ENCODE measurements at regions not wholly inside any gene's neighbourhood (a gene's known extent, or its start where the extent isn't known, plus 50 kb on each side); places are given as distances from the start of the nearest gene placed in this dataset.

DNA sequence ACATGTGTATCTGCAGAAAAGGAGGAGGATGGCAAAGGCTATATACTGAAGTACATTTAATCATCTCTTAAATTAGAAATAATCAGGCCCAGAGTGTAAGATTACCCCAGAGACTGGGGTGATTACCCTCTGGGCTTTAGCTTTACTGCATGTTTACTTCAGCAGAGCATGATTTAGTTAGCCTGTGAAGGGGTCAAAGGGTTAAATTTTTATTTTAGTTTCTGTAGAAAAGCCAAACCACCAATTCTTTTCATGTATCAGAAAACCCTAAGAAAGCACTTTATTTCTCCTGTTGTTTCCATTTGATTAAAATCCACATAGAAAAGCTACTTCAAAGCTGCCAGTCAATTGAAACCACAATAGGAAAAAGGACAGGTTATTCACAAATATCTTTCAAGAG, 101.5 kb upstream of the LSM8 start:
- no peak for DNase-seq (ENCODE audit: low read depth)

DNA sequence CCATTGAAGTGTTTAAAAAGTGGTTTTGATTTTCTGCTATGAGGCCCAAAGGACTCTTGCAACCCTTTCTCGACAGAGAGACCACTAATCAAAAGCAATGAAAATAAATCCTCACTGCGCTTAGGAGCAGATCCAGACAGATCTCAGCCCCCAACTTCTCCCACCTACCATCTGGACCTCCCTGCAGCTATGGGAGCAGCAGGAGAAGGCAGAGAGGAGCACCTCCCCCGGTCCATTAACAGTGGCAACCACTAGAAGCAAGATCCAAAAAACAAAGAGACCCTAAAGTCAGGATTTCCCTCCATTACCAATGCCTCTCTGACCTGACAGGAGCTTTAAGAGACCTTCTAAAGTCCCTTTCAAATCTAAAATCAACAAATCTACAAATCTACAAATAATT, 99.0 kb upstream of the LSM8 start:
- DNase-seq (ENCODE audit: low read depth): no peak

- DNase-seq (ENCODE audit: low read depth): no peak
Measured at GRCh38 chr7:118087126-118087525, 96.8 kb upstream of the LSM8 start.

DNA sequence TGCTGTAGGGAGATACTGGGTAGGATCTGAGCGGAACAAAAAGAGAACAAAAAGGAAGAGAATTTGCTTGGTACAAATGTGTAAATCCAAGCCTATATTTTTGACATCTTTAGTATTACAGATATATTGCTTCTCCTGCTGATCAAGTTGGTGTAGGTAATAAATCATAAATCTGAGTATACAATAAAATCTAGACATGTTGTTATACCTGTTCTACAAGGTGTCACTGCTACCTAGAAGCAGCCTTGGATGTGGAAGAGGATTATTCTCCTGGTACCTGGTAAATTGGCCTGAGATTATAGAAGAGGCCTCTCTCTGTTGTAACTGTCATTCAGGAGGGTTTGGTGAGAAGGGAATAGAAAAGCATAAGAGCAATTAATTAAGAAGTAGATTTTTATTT, 89.9 kb upstream of the LSM8 start:
- no peak for DNase-seq (ENCODE audit: low read depth)

DNA sequence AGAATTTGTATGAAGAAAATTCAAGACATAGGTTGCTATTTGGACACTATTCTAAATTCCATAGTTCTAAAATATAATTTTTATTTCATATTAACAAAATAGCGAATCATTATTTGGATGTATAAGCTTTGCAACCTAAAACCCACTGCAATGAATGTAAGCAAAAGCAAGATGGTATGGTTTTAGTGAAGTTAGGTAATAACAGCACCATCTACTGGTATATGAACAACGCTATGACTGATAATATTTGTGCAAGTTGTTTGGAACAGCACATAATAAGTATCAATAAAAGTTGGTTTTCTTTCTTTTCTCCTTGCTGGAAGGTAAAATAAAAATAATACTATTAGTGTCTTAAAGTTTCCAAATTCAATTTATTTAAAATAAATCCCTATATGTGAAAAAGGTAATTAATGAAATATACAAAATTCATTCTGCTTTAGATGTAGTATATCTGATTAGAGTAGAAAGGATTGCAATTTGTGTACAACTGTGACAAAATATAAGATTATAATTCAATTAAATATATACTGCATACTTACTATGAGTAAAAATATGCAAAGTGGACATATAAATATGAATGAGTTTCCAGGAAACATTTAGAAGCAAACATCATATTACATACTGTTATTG, 79.0 kb upstream of the LSM8 start:
- peak; percentile 24 for DNase-seq (ENCODE audit: low read depth)

DNA sequence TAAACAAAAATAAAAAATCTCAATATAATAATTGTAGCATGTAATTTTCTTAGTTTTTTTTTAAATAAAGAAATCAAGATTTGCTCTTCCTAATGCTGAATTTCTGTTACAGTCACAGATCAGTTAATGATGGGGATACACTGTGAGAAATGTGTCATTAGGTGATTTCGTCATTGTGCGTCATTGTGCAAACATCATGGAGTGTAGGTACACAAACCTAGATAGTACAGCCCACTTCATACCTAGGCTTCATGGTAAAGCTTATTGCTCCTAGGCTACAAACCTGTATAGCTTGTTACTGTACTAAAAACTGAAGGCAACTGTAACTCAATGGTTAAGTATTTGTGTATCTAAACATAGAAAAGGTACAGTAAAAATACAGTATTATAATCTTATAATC, 74.4 kb upstream of the LSM8 start:
- DNase-seq (ENCODE audit: low read depth): no peak

DNA sequence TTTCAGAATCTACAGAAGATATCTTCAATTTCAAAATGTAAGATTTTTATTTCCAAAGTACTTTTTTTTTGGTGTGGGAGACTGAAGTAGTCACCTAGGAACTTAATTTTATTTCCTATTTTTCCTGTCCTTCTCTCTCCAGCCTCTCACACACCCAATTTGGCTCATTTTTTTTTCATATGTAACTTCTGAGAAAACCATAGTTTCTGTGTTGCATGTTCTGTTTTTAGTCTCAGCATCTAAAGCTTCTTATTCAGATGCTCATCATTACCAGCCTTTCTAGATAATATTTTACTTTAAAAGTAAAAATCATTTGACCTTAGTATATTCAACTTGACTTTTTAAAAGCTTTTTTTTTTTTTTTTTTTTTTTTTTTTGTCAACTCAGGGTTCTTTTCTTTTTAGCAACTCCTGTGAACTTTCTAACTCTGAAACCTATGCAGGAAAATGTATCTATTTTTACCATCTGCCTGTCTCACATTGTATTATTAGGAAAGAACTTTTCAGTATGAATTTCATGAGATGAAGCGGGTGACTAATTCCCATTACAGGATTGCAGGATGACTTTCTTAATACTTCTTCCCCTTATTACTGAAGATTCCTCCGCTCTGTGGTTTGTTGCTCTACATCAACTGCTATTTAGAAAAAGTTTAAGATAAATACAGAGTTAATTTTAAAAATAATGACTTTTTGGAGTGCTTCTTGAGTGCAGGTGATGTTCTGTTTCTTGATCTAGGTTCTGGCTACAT, 73.6 kb upstream of the LSM8 start:
- DNase-seq (ENCODE audit: low read depth): no peak

- DNase-seq (ENCODE audit: low read depth): no peak
Measured at GRCh38 chr7:118111347-118111746, 72.6 kb upstream of the LSM8 start.

- DNase-seq (ENCODE audit: low read depth): no peak
Measured at GRCh38 chr7:118114175-118114574, 69.8 kb upstream of the LSM8 start.

GRCh38 chr7:118129041-118129795, 54.7 kb upstream of the LSM8 start:
- no peak for DNase-seq (ENCODE audit: low read depth)

GRCh38 chr7:118132764-118133163, 51.2 kb upstream of the LSM8 start:
- no peak for DNase-seq (ENCODE audit: low read depth)
